ENCODE measurements at regions not wholly inside any gene's neighbourhood (a gene's known extent, or its start where the extent isn't known, plus 50 kb on each side); places are given as distances from the start of the nearest gene placed in this dataset.

DNA sequence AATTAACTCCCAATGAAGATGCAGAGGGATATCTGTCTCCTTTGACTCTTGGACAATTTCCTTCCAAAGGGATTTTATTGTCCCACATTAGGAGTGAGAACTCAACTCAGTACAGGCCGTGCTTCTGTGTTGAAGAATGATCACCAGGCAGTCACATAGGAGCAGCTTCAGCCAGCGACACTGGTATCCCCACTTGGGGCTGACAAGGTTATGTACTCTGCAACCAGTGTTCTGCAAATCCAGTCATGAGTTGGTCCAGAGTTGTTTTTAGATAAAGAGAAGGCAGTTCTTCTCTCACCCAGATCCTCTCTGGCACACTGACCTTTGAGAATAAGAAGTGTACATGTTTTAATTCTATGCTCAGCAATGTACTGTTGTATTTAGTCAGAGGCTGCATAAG is 415.8 kb downstream of the SETD4 start:
- Mint-ChIP-seq H3K27ac (no peak overlapping the region), H3K27me3 (ENCODE audit: low read depth) (no peaks in the 10 kb centered on the region; the same call in 1 of the 2 replicates), H3K9me3 (no peaks in the 10 kb centered on the region; a peak in 2 of 5 replicates), H3K4me3 (no peak overlapping the region), H3K36me3 (ENCODE audit: insufficient read depth in 1 of 3, low read depth in 3 of 3) (no peaks in the 10 kb centered on the region), H3K4me1 (peaks cover 11 to 13% of the 10 kb centered on the region in 2 experiments)
- Histone ChIP-seq H3K79me1 (ENCODE audit: insufficient read depth, low read depth, low read length, poor library complexity, severe bottlenecking) (no peaks in the 10 kb centered on the region), H4K20me1 (ENCODE audit: control insufficient read depth, insufficient read depth, insufficient read length) (no peaks in the 10 kb centered on the region), H3K18ac (ENCODE audit: insufficient read length, low read depth, low read length) (no peak overlapping the region), H4K91ac (ENCODE audit: insufficient read length, low read depth, low read length) (no peak overlapping the region), H3K56ac (ENCODE audit: insufficient read length, low read depth, low read length) (no peak overlapping the region), H2BK5ac (ENCODE audit: insufficient read length, low read length) (no peak overlapping the region), H3K4me1 (ENCODE audit: insufficient read depth, low read length) (peaks cover 2% of the 10 kb centered on the region; the same call in 1 of the 2 replicates), H3K4ac (ENCODE audit: low read depth, low read length) (no peak overlapping the region), H3K79me2 (ENCODE audit: insufficient read depth, low read length) (no peaks in the 10 kb centered on the region), H2BK20ac (ENCODE audit: low read depth, low read length, poor library complexity, severe bottlenecking) (no peak overlapping the region), H4K8ac (replicated peaks; ENCODE audit: insufficient read length, low read depth, low read length) (no peak overlapping the region), H3K23me2 (ENCODE audit: insufficient read length, low read depth, low read length, poor library complexity, severe bottlenecking) (no peaks in the 10 kb centered on the region), H3T11ph (ENCODE audit: low read length) (no peak overlapping the region), H2BK120ac (ENCODE audit: low read depth, low read length, poor library complexity, severe bottlenecking) (no peak overlapping the region), H3K4me2 (ENCODE audit: insufficient read depth, insufficient read length, low read length) (no peak overlapping the region), H3K9ac (ENCODE audit: extremely low read depth, insufficient read length, low read length) (no peak overlapping the region), H4K5ac (ENCODE audit: insufficient read length, low read depth, low read length) (no peak overlapping the region), H2AFZ (ENCODE audit: low read length) (no peak overlapping the region), H2BK12ac (ENCODE audit: insufficient read length, low read depth, low read length) (no peak overlapping the region), H3K9me3 (ENCODE audit: control insufficient read depth, low read depth, low read length) (no peaks in the 10 kb centered on the region), H3K14ac (ENCODE audit: insufficient read depth, low read length) (no peak overlapping the region), H3K27me3 (ENCODE audit: insufficient read depth, low read length) (no peaks in the 10 kb centered on the region), H2AK5ac (ENCODE audit: insufficient read length, low read length) (no peak overlapping the region), H3K27ac (ENCODE audit: insufficient read length, low read depth, low read length) (no peak overlapping the region), H3K23ac (ENCODE audit: insufficient read length, low read depth, low read length) (no peak overlapping the region), H2BK15ac (ENCODE audit: low read depth, low read length) (no peak overlapping the region)
- TF ChIP-seq, protein P1, sequence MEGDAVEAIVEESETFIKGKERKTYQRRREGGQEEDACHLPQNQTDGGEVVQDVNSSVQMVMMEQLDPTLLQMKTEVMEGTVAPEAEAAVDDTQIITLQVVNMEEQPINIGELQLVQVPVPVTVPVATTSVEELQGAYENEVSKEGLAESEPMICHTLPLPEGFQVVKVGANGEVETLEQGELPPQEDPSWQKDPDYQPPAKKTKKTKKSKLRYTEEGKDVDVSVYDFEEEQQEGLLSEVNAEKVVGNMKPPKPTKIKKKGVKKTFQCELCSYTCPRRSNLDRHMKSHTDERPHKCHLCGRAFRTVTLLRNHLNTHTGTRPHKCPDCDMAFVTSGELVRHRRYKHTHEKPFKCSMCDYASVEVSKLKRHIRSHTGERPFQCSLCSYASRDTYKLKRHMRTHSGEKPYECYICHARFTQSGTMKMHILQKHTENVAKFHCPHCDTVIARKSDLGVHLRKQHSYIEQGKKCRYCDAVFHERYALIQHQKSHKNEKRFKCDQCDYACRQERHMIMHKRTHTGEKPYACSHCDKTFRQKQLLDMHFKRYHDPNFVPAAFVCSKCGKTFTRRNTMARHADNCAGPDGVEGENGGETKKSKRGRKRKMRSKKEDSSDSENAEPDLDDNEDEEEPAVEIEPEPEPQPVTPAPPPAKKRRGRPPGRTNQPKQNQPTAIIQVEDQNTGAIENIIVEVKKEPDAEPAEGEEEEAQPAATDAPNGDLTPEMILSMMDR (conservative IDR thresholded peaks at IDR 0.05) = no peak
- no CpG with 5 or more reads among the region's 2 CpGs for WGBS (ENCODE audit: extremely low coverage, insufficient read length, low lambda C conversion rate)
- DNase-seq = no peak

Data from H9 (cell line).